GM18873 (cell line): ENCODE measurements at regions not wholly inside any gene's neighbourhood (a gene's known extent, or its start where the extent isn't known, plus 50 kb on each side); places are given as distances from the start of the nearest gene placed in this dataset.

ENCODE experiments used
- ATAC-seq: cut with Tn5 transposase; IDR thresholded peaks from one replicate; pipeline ENCODE4 v1.9.1; 2021; ENCODE audit warnings: mild to moderate bottlenecking, moderate library complexity, moderate number of reproducible peaks; ENCODE audit not compliant: unreplicated experiment, low FRiP score

GRCh38 chr2:122651236-122651635, 895.8 kb downstream of the TSN start:
- ATAC-seq = no peak

GRCh38 chr2:122651780-122652179, 896.3 kb downstream of the TSN start:
- no peak for ATAC-seq

- no peak for ATAC-seq
Observed at GRCh38 chr2:122652670-122653069, 897.2 kb downstream of the TSN start.

GRCh38 chr2:122656403-122656802, 901.0 kb downstream of the TSN start:
- ATAC-seq = no peak

GRCh38 chr2:122660786-122661634, 905.6 kb downstream of the TSN start:
- no peak for ATAC-seq

- ATAC-seq = no peak
Observed at GRCh38 chr2:122663620-122664019, 908.2 kb downstream of the TSN start.

GRCh38 chr2:122669627-122670026, 914.2 kb downstream of the TSN start:
- ATAC-seq = no peak

- no peak for ATAC-seq
Observed at GRCh38 chr2:122670897-122671296, 915.4 kb downstream of the TSN start.

- no peak for ATAC-seq
Observed at GRCh38 chr2:122680662-122681061, 925.2 kb downstream of the TSN start.

- peak; percentile 50 for ATAC-seq
Observed at GRCh38 chr2:122681626-122682025, 926.2 kb downstream of the TSN start.

- no peak for ATAC-seq
Observed at GRCh38 chr2:122682356-122682755, 926.9 kb downstream of the TSN start.

- ATAC-seq = no peak
Observed at GRCh38 chr2:122683018-122683417, 927.6 kb downstream of the TSN start.

GRCh38 chr2:122692400-122693083, 937.1 kb downstream of the TSN start:
- ATAC-seq = no peak

GRCh38 chr2:122697415-122697814, 942.0 kb downstream of the TSN start:
- no peak for ATAC-seq

- ATAC-seq = no peak
Observed at GRCh38 chr2:122703676-122704075, 948.2 kb downstream of the TSN start.

- peak; percentile 66 for ATAC-seq
Observed at GRCh38 chr2:122704109-122704563, 948.7 kb downstream of the TSN start.

- no peak for ATAC-seq
Observed at GRCh38 chr2:122705746-122706145, 950.3 kb downstream of the TSN start.

GRCh38 chr2:122706757-122707223, 951.3 kb downstream of the TSN start:
- no peak for ATAC-seq

- ATAC-seq = peak; percentile 72
Observed at GRCh38 chr2:122707224-122707824, 951.9 kb downstream of the TSN start.

- ATAC-seq = no peak
Observed at GRCh38 chr2:122710049-122710448, 954.6 kb downstream of the TSN start.

GRCh38 chr2:122713800-122714199, 958.3 kb downstream of the TSN start:
- ATAC-seq = no peak
